GM21367 (cell line): ENCODE measurements at regions not wholly inside any gene's neighbourhood (a gene's known extent, or its start where the extent isn't known, plus 50 kb on each side); places are given as distances from the start of the nearest gene placed in this dataset.

Source experiments
- ATAC-seq: cut with Tn5 transposase; IDR thresholded peaks from one replicate; pipeline ENCODE4 v1.9.1; 2021; ENCODE audit not compliant: unreplicated experiment

DNA sequence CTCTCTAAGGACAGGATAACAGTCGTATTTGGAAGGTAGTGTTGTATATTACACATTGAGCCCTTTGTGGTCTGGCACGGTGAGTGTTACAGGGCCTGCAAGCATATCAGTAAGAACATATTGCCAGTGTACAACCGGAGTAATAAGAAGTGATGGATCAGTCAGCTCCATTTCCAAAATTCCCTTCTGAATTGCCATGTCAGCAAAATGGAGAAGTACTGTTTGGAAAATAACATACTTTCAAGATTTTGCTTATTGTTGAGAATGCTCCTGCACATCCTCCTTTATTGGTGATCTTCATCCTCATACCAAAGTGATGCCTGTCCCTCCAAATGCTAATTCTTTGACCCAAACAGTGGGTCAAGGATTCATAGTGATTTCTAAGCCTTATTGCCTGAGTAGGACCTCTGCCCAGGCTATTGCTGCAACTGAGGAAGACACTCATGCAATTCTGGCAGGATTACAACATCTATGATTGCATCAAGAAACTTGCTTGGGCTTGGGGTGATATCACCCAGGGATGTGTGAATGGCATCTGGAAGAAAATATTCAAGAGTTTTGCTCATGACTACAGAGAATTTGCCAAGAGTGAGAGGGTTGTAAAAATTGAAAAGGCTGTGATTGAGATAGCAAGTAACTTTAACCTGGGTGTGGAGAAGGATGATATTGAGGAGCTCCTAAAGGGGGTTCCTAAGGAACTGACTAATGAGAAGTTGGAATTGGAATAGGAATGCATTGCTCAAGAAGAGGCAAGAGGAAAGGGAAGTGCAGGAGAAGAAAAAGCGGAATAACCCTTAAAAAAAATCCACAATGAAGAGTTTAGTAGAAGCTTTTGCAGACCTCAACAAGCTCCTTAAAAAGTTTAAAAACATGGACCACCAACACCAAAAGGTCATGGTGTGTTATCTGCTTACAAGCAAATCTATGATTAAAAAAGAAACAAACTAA, 452.2 kb upstream of the SORCS1 start:
- no peak for ATAC-seq

- ATAC-seq = no peak
Measured at GRCh38 chr10:107616031-107616430, 451.5 kb upstream of the SORCS1 start.

DNA sequence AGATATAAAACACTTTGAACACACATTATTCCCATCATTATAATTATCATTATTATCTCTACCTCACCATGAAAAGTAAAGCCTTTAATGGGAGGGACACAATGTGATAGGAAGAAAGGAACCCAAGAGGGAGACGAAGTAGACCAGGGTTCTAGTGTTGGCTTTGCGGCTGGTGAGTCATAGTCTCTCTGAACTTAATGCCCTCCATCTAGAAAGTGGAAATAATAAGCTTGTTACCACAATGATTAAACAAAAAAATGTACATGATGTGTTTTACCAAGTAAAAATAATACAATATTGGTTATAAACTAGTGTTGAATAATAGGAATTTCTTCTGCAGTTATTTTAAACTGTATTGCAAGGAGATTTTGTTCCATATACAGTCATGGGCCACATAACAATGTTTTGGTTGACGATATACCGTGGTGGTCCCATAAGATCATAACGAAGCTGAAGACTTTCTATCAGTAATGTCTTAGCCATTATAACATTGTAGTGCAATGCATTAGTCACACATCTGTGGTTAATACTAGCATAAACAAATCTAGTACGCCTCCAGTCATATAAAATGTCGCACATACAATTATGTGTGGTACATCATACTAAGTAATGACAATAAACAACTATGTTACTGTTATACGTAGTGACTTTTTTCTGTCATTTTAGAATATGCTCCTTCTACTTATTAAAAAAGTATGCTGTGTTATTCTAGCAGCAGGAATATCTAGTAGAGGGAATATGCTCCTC, 450.6 kb upstream of the SORCS1 start:
- no peak for ATAC-seq

DNA sequence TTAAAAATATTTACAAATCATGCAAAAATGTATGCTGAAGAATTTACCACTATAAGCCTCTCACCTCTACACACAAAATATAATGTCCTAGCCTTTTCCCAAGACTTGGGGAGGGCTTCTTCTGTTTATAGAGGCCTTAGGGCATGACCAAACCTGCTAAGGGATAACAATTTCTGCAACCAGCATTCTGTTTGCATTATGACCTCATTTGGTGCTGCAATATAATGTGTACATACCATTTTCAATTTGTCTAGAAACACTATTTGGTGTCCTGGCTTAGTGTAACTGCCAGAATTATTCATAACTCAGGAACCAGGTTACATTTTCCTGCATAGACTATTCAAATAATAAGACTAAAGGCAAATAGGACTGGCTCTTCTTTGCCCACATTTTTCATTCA, 446.6 kb upstream of the SORCS1 start:
- no peak for ATAC-seq

DNA sequence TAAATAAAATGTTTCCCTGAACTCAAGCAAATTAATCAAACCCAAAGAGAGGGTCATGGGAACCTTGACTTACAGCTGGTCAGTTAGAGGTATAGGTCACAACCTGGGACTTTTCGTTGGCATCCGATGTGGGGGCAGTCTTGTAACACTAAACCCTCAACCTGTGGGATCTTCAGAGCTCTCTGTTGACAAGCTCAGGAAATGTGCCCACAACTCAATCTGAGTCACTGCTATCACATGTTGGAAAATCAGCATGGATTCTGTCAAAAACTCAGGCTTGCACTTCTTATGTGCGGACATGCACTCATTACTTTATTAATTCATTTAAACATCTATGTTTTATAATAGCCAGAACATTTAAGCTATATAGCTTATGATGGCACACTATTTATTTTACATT, 424.6 kb upstream of the SORCS1 start:
- no peak for ATAC-seq

GRCh38 chr10:107585630-107586029, 421.1 kb upstream of the SORCS1 start:
- ATAC-seq = no peak

GRCh38 chr10:107583974-107584373, 419.5 kb upstream of the SORCS1 start:
- no peak for ATAC-seq

GRCh38 chr10:107579970-107580369, 415.5 kb upstream of the SORCS1 start:
- ATAC-seq = no peak

GRCh38 chr10:107577221-107577620, 412.7 kb upstream of the SORCS1 start:
- no peak for ATAC-seq

GRCh38 chr10:107576746-107577145, 412.2 kb upstream of the SORCS1 start:
- ATAC-seq = no peak

GRCh38 chr10:107565014-107565413, 400.5 kb upstream of the SORCS1 start:
- ATAC-seq = no peak

DNA sequence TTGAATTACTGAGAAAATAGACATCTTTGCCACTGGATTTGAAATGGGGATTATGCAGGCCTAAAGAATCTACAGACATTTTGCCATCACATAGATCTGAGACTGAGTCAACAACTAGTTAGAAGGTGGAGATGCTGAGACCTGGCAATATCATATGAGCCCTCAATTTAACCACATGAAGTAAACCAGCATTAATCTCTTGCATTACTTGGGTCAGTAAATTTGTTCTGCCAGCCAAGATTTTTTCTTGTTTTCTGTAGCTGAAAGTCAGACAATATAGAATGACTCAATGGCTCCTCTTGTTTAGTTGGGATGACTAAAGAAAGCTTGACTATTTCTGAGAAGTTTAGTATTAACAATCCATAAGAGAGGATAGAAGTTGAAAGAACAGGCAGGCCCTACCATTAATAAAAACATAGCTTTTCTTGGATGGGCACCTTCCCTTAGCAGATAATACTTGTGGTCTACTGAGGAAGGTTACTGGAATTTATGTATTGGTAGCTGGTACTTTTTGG, 396.7 kb upstream of the SORCS1 start:
- no peak for ATAC-seq

GRCh38 chr10:107557916-107558315, 393.4 kb upstream of the SORCS1 start:
- no peak for ATAC-seq

DNA sequence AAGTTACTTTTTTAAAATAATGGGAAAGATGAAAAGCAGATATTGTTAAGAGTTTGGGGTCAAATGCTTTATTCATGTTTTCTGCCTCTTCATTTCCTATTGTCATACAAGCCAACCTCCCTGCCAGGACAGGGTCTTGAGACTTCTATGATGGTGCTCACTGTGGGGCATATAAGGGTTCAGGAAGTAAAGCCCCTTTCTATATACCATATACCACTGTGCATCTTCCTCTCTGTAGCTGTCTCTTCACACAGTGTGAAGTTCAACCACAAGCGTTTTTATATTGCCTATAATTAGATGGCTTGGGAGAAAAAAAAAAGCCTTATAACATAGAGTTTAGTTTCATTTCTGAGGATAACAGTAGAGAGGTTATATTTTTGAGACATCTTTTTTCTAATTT, 389.8 kb upstream of the SORCS1 start:
- ATAC-seq = no peak

- no peak for ATAC-seq
Measured at GRCh38 chr10:107553470-107553869, 389.0 kb upstream of the SORCS1 start.

GRCh38 chr10:107552963-107553362, 388.5 kb upstream of the SORCS1 start:
- ATAC-seq = no peak

DNA sequence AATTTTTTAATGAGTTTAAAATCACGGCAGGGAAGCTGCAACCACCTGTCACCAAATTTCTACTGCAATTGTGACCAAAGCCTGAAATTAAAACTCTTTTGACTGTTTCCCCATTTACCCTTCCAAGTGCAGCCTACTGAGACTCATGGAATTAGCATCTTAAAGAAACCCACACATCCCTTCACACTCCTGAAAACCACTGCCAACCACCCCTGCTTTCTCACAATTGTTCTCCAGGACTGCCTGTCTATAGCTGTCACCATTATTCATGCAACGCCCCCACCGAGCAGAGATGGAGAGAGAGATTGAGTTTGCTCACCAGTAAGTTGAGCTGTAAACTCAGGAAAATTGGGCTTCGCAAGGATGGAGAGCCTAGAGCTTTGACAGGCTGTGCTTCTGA, 383.8 kb upstream of the SORCS1 start:
- ATAC-seq = no peak

GRCh38 chr10:107546986-107547385, 382.5 kb upstream of the SORCS1 start:
- no peak for ATAC-seq

- ATAC-seq = no peak
Measured at GRCh38 chr10:107546284-107546683, 381.8 kb upstream of the SORCS1 start.

GRCh38 chr10:107545717-107546116, 381.2 kb upstream of the SORCS1 start:
- no peak for ATAC-seq

- ATAC-seq = no peak
Measured at GRCh38 chr10:107544706-107545520, 380.4 kb upstream of the SORCS1 start.
